ENCODE measurements at regions not wholly inside any gene's neighbourhood (a gene's known extent, or its start where the extent isn't known, plus 50 kb on each side); places are given as distances from the start of the nearest gene placed in this dataset.

DNA sequence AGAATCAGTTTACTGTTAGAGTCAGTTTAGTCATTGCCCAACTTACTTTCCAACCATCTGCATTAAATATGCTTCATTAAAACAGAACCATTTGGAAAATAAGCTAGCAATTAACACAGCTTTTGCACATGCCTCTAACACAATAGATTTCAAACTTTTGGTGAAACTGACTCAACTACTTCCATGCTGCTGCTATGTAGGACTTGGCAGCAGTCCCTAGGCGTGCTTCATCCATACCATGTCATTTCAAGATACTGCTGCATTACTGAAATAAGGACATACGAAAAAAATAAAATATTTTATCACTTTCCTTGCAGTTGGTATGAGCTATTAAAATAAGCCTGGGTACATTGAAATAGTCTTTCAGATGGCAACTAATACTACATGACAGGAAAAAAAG is 65.5 kb upstream of the SOX6 start:
- DNase-seq, result no peak

- no peak for DNase-seq
These were observed 62.2 kb upstream of the SOX6 start for GRCh38 chr11:16418428-16419097.

GRCh38 chr11:16412525-16413172 is 56.3 kb upstream of the SOX6 start:
- no peak for DNase-seq

- DNase-seq, result no peak
These were observed 54.1 kb upstream of the SOX6 start for GRCh38 chr11:16410479-16410878.

- no peak for DNase-seq
These were observed 52.3 kb upstream of the SOX6 start for GRCh38 chr11:16408619-16409018.

- DNase-seq, result no peak
These were observed 49.9 kb upstream of the SOX6 start for GRCh38 chr11:16406226-16406625.

Measured in activated effector memory CD4-positive, alpha-beta T cell treated with anti-CD3 and anti-CD28 coated beads, Interleukin-2, amount 50 U/mL, for 16 hours (primary cell).